Thyroid gland (tissue), 4 donors: ENCODE measurements at regions not wholly inside any gene's neighbourhood (a gene's known extent, or its start where the extent isn't known, plus 50 kb on each side); places are given as distances from the start of the nearest gene placed in this dataset.

Experiments used
- DNase-seq, 2 donors: peaks; one replicate each; pipeline ENCODE4 v3.0.0-alpha.2; 2019
- H3K27ac ChIP-seq, 3 donors: fragments of 200-600 bp; sonication (generic); 1 replicate in 2 of 3; 2 replicates in 1 of 3; pipeline ENCODE4 v1.5.1; 2016 to 2019; ENCODE audit warnings: mild to moderate bottlenecking in 1 of 3, moderate library complexity in 1 of 3
- H3K27me3 ChIP-seq: fragments of 200-600 bp; sonication (generic); one replicate; pipeline ENCODE4 v1.5.1; 2019
- H3K36me3 ChIP-seq, 2 donors: fragments of 200-600 bp; sonication (generic); one replicate each; pipeline ENCODE4 v1.5.1; 2016 to 2019
- H3K4me1 ChIP-seq, 2 donors: fragments of 200-600 bp; sonication (generic); one replicate each; pipeline ENCODE4 v1.5.1; 2017 to 2019
- H3K4me3 ChIP-seq, 3 donors: fragments of 200-600 bp; sonication (generic); replicated peaks in 1 of 3; 1 replicate in 2 of 3; 2 replicates in 1 of 3; pipeline ENCODE4 v1.5.1; 2016; ENCODE audit warnings: mild to moderate bottlenecking in 1 of 3
- H3K9me3 ChIP-seq: fragments of 200-600 bp; sonication (generic); one replicate; pipeline ENCODE4 v1.5.1; 2017
- POLR2A ChIP-seq, 2 donors: fragments of 450-650 bp; IDR thresholded peaks; one replicate each; pipeline ENCODE4 v1.6.1; 2017; ENCODE audit warnings: antibody characterized with exemption in 2 of 2, mild to moderate bottlenecking in 2 of 2, moderate library complexity in 1 of 2
- WGBS, 2 donors: methylation state at CpG; one replicate each; pipeline ENCODE4 v1.1.5; 2017; 5-methylcytosine and 5-hydroxymethylcytosine counted together
- intact Hi-C: fragments of 100-400 bp; cut with DNase I; formaldehyde crosslinking; loops from one replicate; pipeline ENCODE4 v1.15.1; 2023
- TF ChIP-seq, protein P1 (sequence below), 6 experiments: fragments of 200-600 bp in 3 of 6; fragments of 450-650 bp in 3 of 6; sonication (generic) in 3 of 6; IDR thresholded peaks; one replicate each; pipeline ENCODE4 v1.5.1; 2016 to 2019; ENCODE audit warnings: antibody characterized with exemption in 6 of 6, mild to moderate bottlenecking in 2 of 6, inconsistent platforms in 1 of 6, moderate library complexity in 1 of 6

DNA sequence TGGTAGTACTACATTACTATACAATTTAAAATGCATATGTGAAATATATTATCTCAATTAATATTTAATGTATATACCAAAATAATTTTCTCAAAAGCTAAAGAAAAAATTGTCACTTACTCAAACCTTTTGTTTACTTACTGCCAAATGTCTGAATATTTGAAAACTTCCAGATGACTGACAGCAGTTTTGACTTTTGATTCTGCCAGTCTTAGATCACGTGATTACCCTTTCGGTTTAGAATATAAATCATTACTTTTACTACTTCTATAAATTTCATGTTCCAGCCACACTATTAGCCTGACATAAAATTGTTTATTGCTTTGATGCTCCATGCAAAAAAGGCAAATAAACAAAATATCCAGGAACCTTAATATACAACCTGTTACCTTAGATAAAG, 680.7 kb upstream of the ID4 start:
- Histone ChIP-seq H3K27me3 (no peaks in the 10 kb centered on the region), H3K9me3 (no peaks in the 10 kb centered on the region), H3K27ac (no peak overlapping the region), H3K36me3 (no peaks in the 10 kb centered on the region), H3K4me1 (no peaks in the 10 kb centered on the region), H3K4me3 (no peak overlapping the region)
- TF ChIP-seq, protein P1, sequence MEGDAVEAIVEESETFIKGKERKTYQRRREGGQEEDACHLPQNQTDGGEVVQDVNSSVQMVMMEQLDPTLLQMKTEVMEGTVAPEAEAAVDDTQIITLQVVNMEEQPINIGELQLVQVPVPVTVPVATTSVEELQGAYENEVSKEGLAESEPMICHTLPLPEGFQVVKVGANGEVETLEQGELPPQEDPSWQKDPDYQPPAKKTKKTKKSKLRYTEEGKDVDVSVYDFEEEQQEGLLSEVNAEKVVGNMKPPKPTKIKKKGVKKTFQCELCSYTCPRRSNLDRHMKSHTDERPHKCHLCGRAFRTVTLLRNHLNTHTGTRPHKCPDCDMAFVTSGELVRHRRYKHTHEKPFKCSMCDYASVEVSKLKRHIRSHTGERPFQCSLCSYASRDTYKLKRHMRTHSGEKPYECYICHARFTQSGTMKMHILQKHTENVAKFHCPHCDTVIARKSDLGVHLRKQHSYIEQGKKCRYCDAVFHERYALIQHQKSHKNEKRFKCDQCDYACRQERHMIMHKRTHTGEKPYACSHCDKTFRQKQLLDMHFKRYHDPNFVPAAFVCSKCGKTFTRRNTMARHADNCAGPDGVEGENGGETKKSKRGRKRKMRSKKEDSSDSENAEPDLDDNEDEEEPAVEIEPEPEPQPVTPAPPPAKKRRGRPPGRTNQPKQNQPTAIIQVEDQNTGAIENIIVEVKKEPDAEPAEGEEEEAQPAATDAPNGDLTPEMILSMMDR (IDR thresholded peaks at IDR 0.05): no peak
- intact Hi-C loops: no loop called here
- no peak for DNase-seq
- 93 to 95% methylated on average over 2 of the region's 2 CpGs for WGBS, 2 donors

DNA sequence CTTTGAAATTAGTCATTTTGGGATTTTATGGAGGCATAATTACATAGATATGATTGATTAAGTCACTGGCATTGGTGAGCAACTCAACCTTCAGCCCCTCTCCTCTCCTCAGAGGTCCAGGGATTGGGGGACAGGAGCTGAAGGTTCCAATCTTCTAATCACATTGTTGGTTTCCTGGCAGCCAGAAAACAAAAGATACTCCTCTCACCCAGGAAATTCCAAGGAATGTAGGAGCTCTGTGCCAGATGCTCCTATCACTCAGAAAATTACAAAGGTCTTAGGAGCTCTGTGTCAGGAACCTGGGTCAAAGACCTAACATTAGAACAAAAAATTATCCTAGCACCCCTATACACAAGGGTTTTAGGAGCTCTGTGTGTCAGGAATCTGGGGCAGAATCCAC, 679.7 kb upstream of the ID4 start:
- Histone ChIP-seq H3K36me3 (no peaks in the 10 kb centered on the region), H3K27ac (no peak overlapping the region), H3K4me1 (no peaks in the 10 kb centered on the region), H3K9me3 (no peaks in the 10 kb centered on the region), H3K4me3 (no peak overlapping the region), H3K27me3 (no peaks in the 10 kb centered on the region)
- intact Hi-C loops: no loop called here
- no peak for DNase-seq
- TF ChIP-seq, protein P1 (IDR thresholded peaks at IDR 0.05): no peak
- TF ChIP-seq POLR2A (IDR thresholded peaks at IDR 0.05): no peak

DNA sequence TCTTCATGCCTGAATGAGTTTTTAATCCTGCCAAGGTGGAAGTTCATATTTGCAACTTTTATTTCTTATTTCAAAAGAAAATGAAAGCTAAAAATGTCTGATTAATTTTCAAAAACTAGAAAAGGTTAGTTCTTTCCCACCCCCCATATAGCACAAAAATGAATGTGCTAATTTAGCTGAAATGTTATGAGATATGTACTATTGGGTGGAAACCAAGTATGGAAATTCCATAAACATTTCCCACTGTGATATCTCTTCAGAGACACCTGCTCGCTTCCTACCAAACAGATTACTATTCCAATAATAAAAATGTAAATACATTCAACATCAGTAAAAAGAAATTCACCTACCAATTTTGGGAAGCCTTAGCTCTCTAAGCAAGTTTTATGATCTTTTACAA, 678.6 kb upstream of the ID4 start:
- H3K27me3 ChIP-seq: no peaks in the 10 kb centered on the region

DNA sequence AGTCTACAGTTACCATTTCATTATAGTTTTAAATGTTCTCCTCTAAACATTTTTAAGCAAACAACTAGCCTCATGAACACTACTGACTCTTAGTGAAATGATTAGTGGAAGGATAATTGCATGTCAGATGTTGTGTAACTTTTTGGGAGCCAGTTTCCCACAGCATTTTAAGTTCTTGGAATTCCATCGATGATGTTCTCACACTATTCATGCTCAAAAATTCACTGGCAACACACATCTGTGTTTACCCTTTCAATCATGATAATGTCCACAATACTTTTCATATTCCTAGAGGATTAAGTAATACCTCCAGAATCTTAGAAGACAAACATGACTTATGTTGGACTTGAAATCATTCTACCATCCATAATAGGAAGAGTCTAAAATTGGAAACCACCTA, 678.1 kb upstream of the ID4 start:
- H3K27ac ChIP-seq: no peak overlapping the region
- no peak overlapping the region for H3K4me3 ChIP-seq
- intact Hi-C loops: no loop called here

More for the DNA sequence above, 678.6 kb upstream of the ID4 start:
- DNase-seq: no peak
- intact Hi-C loops: no loop called here
- Histone ChIP-seq H3K9me3 (no peaks in the 10 kb centered on the region), H3K4me1 (no peaks in the 10 kb centered on the region), H3K36me3 (no peaks in the 10 kb centered on the region), H3K27ac (no peak overlapping the region), H3K4me3 (no peak overlapping the region)
- TF ChIP-seq, protein P1 (IDR thresholded peaks at IDR 0.05): no peak
- TF ChIP-seq POLR2A (IDR thresholded peaks at IDR 0.05): no peak
- 91 to 98% methylated on average over 1 of the region's 1 CpG for WGBS, 2 donors

DNA sequence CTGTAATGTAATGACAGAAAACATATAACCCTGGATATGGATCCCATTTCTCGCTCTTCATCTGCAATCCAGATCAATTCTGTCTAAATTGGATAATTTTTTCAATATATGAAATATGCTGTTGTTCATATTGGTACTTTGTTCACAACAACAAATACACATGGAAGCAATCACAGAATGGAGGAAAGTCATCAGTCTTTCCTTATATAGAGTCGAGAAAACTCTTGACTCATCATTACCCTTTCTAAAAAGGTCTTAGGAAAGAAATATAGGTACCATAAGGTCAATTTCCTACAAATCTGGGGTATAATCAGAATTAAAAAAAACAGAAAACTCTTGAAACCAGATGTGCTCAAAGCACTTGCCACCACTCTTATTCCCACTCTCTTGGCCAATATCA, 677.6 kb upstream of the ID4 start:
- Histone ChIP-seq H3K4me1 (no peaks in the 10 kb centered on the region), H3K9me3 (no peaks in the 10 kb centered on the region), H3K4me3 (no peak overlapping the region), H3K36me3 (no peaks in the 10 kb centered on the region), H3K27me3 (no peaks in the 10 kb centered on the region), H3K27ac (no peak overlapping the region)
- intact Hi-C loops: no loop called here
- TF ChIP-seq POLR2A (IDR thresholded peaks at IDR 0.05): no peak
- TF ChIP-seq, protein P1 (IDR thresholded peaks at IDR 0.05): no peak
- DNase-seq: no peak
- 78 to 82% methylated on average over 2 of the region's 2 CpGs for WGBS, 2 donors

More for the DNA sequence above, 678.1 kb upstream of the ID4 start:
- Histone ChIP-seq H3K27me3 (no peaks in the 10 kb centered on the region), H3K36me3 (no peaks in the 10 kb centered on the region), H3K4me1 (no peaks in the 10 kb centered on the region), H3K9me3 (no peaks in the 10 kb centered on the region)
- DNase-seq: no peak
- WGBS, 2 donors: 75 to 83% methylated on average over 1 of the region's 1 CpG
- TF ChIP-seq POLR2A (IDR thresholded peaks at IDR 0.05): no peak
- TF ChIP-seq, protein P1 (IDR thresholded peaks at IDR 0.05): no peak
